ENCODE measurements at regions not wholly inside any gene's neighbourhood (a gene's known extent, or its start where the extent isn't known, plus 50 kb on each side); places are given as distances from the start of the nearest gene placed in this dataset.

DNA sequence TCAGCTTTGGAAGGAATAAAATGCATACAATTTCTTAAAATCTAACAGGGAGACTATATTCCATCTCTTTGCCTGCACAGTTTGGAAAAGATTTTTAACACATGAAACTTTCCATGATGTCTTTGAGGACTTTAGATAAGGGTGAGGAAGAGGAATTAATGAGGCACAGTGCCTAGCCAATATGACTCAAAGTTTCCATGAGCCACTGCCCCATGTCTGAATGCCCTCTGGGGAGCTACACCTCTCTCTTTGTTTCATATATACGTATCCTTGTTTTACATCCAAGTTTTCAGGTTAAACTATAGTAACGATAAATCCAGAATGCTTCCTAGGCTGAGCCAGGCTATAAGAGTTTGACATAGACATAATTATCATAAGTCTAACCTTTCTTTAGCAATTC is 349.3 kb upstream of the TLE4 start:
- no peaks in the 10 kb centered on the region for H3K36me3 ChIP-seq
- H3K27ac ChIP-seq = no peak overlapping the region
- H3K9me3 ChIP-seq = no peaks in the 10 kb centered on the region
- H3K27me3 ChIP-seq = no peaks in the 10 kb centered on the region
- H3K4me1 ChIP-seq = no peaks in the 10 kb centered on the region
- TF ChIP-seq POLR2A (IDR thresholded peaks at IDR 0.05) = no peak
- TF ChIP-seq, protein P1, sequence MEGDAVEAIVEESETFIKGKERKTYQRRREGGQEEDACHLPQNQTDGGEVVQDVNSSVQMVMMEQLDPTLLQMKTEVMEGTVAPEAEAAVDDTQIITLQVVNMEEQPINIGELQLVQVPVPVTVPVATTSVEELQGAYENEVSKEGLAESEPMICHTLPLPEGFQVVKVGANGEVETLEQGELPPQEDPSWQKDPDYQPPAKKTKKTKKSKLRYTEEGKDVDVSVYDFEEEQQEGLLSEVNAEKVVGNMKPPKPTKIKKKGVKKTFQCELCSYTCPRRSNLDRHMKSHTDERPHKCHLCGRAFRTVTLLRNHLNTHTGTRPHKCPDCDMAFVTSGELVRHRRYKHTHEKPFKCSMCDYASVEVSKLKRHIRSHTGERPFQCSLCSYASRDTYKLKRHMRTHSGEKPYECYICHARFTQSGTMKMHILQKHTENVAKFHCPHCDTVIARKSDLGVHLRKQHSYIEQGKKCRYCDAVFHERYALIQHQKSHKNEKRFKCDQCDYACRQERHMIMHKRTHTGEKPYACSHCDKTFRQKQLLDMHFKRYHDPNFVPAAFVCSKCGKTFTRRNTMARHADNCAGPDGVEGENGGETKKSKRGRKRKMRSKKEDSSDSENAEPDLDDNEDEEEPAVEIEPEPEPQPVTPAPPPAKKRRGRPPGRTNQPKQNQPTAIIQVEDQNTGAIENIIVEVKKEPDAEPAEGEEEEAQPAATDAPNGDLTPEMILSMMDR (IDR thresholded peaks at IDR 0.05) = no peak
- intact Hi-C loops (cut with DNase I; ENCODE audit: low total_unique reads) = no loop called here
- DNase-seq = no peak
- no peak overlapping the region for H3K4me3 ChIP-seq

DNA sequence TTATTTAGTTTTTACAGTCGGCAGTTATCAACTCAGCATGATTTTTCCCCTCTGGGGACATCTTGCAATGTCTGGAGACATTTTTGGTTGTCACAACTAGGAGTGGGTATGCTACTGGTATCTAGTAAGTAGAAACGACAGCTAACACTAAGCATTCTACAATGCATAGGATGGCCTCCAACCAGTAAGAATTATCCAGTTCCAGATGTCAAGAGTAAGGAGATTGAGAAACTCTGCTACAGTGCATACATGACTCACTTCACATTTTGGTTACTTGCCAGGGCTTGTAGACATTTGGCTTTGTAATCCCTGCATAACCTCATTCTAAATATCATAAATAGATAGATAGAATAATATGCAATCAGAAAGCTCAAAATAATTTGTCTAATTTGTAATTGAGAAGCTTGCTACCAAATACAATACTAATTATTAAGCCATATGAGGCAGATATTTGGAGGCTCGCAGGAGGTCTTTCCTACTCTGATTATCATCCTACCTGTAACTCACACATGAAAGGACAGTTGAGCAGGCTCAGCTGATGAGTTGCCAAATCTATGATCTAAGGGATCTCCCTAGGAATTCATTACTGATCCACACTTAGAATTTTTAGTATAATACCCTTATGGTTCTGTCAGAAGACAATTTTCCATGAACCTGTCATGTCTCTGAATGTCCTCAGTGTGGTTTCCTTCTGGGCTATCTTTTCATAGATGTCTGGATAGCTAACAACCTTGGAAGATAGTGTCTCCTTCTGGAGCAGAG is 346.9 kb upstream of the TLE4 start:
- H3K4me1 ChIP-seq = no peaks in the 10 kb centered on the region

DNA sequence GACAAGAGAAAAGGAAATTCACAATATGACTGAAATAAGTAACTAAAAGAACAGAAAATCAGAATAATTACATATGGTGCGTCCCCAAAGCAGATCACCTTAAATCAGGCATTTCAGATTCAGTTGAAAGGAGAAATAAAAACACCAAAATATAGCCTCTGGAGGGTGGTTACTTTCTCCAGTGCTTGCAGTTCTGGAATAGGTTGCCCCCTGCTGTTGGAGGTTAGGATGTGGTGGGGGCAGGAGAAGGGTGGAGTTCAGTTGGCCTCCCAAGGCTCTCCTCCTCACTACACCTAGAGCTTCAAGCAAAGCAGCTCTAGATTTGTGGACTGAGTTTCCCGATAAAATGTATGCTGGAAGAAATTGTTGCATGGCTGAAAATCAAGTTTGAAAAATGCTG is 338.2 kb upstream of the TLE4 start:
- TF ChIP-seq, protein P1 (IDR thresholded peaks at IDR 0.05) = no peak
- TF ChIP-seq POLR2A (IDR thresholded peaks at IDR 0.05) = no peak
- Histone ChIP-seq H3K4me1 (no peaks in the 10 kb centered on the region), H3K4me3 (no peak overlapping the region), H3K27ac (no peak overlapping the region), H3K36me3 (no peaks in the 10 kb centered on the region), H3K9me3 (peaks cover 0 to 4% of the 10 kb centered on the region in 2 donors), H3K27me3 (no peaks in the 10 kb centered on the region)
- intact Hi-C loops (cut with DNase I; ENCODE audit: low total_unique reads) = no loop called here
- no peak for DNase-seq

More for the DNA sequence above, 346.9 kb upstream of the TLE4 start:
- no peaks in the 10 kb centered on the region for H3K36me3 ChIP-seq
- H3K27me3 ChIP-seq = no peaks in the 10 kb centered on the region
- intact Hi-C loops (cut with DNase I; ENCODE audit: low total_unique reads) = no loop called here
- H3K9me3 ChIP-seq = no peaks in the 10 kb centered on the region
- no peak for TF ChIP-seq POLR2A (IDR thresholded peaks at IDR 0.05)
- TF ChIP-seq, protein P1 (IDR thresholded peaks at IDR 0.05) = no peak
- DNase-seq = no peak
- no peak overlapping the region for H3K27ac ChIP-seq
- no peak overlapping the region for H3K4me3 ChIP-seq

DNA sequence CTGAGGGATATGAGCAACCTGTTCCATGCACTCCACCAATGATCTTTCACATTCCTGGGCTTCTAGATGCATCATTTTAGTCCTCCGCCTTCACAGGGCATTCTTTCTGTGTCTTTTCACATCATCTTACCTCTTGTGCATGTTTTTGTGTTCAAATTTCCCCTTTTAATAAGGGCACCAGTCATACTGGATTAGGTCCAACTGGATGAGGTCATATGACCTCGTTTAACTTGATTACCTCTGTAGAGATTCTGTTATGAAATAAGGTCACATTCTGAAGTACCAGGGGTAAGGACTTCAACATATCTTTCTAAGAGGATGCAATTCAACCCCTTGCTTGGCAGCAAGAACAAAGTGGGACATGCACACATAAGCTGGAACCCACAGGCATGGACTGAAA is 335.3 kb upstream of the TLE4 start:
- no peak for DNase-seq
- no peaks in the 10 kb centered on the region for H3K4me1 ChIP-seq
- no peak overlapping the region for H3K4me3 ChIP-seq
- intact Hi-C loops (cut with DNase I; ENCODE audit: low total_unique reads) = no loop called here
- no peaks in the 10 kb centered on the region for H3K27me3 ChIP-seq
- H3K9me3 ChIP-seq = peaks cover 0 to 4% of the 10 kb centered on the region in 2 donors
- TF ChIP-seq POLR2A (IDR thresholded peaks at IDR 0.05) = no peak
- TF ChIP-seq, protein P1 (IDR thresholded peaks at IDR 0.05) = no peak
- H3K36me3 ChIP-seq = no peaks in the 10 kb centered on the region
- no peak overlapping the region for H3K27ac ChIP-seq

DNA sequence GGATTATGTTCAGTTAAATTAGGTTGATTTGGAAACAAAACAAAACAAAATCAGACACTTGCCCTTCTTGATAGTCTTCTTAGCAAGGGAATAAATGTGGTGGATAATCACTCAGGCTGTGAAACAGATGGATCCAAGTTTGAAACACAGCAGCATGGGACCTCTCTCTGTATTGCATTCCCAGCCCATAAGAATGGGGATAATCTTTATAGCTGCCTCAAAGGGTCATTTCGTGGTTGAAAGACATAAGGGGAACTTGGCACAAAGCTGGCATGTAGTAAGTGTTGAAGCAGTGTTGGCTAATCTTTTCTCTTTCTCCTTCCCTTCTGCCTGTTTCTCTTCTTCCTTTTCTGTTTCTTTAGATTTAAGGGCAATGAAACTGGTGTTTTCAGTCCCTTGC is 333.9 kb upstream of the TLE4 start:
- no peak for DNase-seq
- H3K27ac ChIP-seq = no peak overlapping the region

More for the DNA sequence above, 333.9 kb upstream of the TLE4 start:
- H3K4me3 ChIP-seq = no peak overlapping the region
- no peaks in the 10 kb centered on the region for H3K36me3 ChIP-seq
- intact Hi-C loops (cut with DNase I; ENCODE audit: low total_unique reads) = no loop called here
- H3K27me3 ChIP-seq = no peaks in the 10 kb centered on the region
- no peaks in the 10 kb centered on the region for H3K4me1 ChIP-seq
- TF ChIP-seq POLR2A (IDR thresholded peaks at IDR 0.05) = no peak
- TF ChIP-seq, protein P1 (IDR thresholded peaks at IDR 0.05) = no peak
- H3K9me3 ChIP-seq = no peaks in the 10 kb centered on the region

Measured in uterus (tissue), 3 donors.